SJCRH30 (cell line): ENCODE measurements at regions not wholly inside any gene's neighbourhood (a gene's known extent, or its start where the extent isn't known, plus 50 kb on each side); places are given as distances from the start of the nearest gene placed in this dataset.

ENCODE experiments used
- DNase-seq, 2 experiments: peaks; one replicate each; pipeline ENCODE4 v3.0.0-alpha.2; 2015 to 2020
- H3K27ac ChIP-seq: fragments of 250-450 bp; sonication (Bioruptor Pico); 2 replicates; pipeline ENCODE4 v1.5.1; 2020; ENCODE audit warnings: mild to moderate bottlenecking, moderate library complexity
- H3K27me3 ChIP-seq: fragments of 250-450 bp; sonication (Bioruptor Pico); 2 replicates; pipeline ENCODE4 v1.5.1; 2020; ENCODE audit warnings: mild to moderate bottlenecking, moderate library complexity
- H3K36me3 ChIP-seq: fragments of 250-450 bp; sonication (Bioruptor Pico); 2 replicates; pipeline ENCODE4 v1.5.1; 2020; ENCODE audit warnings: mild to moderate bottlenecking, moderate library complexity
- H3K4me1 ChIP-seq: fragments of 250-450 bp; sonication (Bioruptor Pico); 2 replicates; pipeline ENCODE4 v1.5.1; 2020; ENCODE audit warnings: mild to moderate bottlenecking, moderate library complexity
- H3K4me3 ChIP-seq: fragments of 250-450 bp; sonication (Bioruptor Pico); 2 replicates; pipeline ENCODE4 v1.5.1; 2020; ENCODE audit warnings: mild to moderate bottlenecking, moderate library complexity
- H3K9me3 ChIP-seq: fragments of 250-450 bp; sonication (Bioruptor Pico); replicated peaks from 2 replicates; pipeline ENCODE4 v1.5.1; 2020; ENCODE audit warnings: mild to moderate bottlenecking, moderate library complexity

- Histone ChIP-seq H3K4me1 (peaks cover 5% of the 10 kb centered on the region; the same call in 1 of the 2 replicates), H3K36me3 (no peaks in the 10 kb centered on the region), H3K9me3 (no peaks in the 10 kb centered on the region), H3K4me3 (no peak overlapping the region), H3K27me3 (no peaks in the 10 kb centered on the region), H3K27ac (no peak overlapping the region)
- DNase-seq: peak in 1 of 2 experiments; percentile 12
Observed at GRCh38 chr5:98106116-98107031, 667.1 kb upstream of the RGMB start.

GRCh38 chr5:98108497-98108896 lies 665.0 kb upstream of the RGMB start:
- Histone ChIP-seq H3K9me3 (no peaks in the 10 kb centered on the region), H3K27me3 (no peaks in the 10 kb centered on the region), H3K4me3 (no peak overlapping the region), H3K27ac (no peak overlapping the region), H3K36me3 (no peaks in the 10 kb centered on the region), H3K4me1 (peaks cover 5% of the 10 kb centered on the region; the same call in 1 of the 2 replicates)
- DNase-seq: no peak

- DNase-seq: peak in 1 of 2 experiments; percentile 10
- no peaks in the 10 kb centered on the region for H3K27me3 ChIP-seq
Observed at GRCh38 chr5:98109561-98110006, 663.9 kb upstream of the RGMB start.

GRCh38 chr5:98110282-98110691 lies 663.2 kb upstream of the RGMB start:
- H3K4me1 ChIP-seq: peaks cover 5% of the 10 kb centered on the region; the same call in 1 of the 2 replicates
- H3K27me3 ChIP-seq: no peaks in the 10 kb centered on the region
- peak in 1 of 2 experiments; percentile 19 for DNase-seq
- no peak overlapping the region; the same call in 1 of the 2 replicates for H3K4me3 ChIP-seq
- H3K9me3 ChIP-seq: no peaks in the 10 kb centered on the region
- H3K27ac ChIP-seq: no peak overlapping the region
- no peaks in the 10 kb centered on the region for H3K36me3 ChIP-seq

More at GRCh38 chr5:98109561-98110006, 663.9 kb upstream of the RGMB start:
- H3K27ac ChIP-seq: no peak overlapping the region
- H3K4me1 ChIP-seq: peaks cover 5% of the 10 kb centered on the region; the same call in 1 of the 2 replicates
- H3K9me3 ChIP-seq: no peaks in the 10 kb centered on the region
- H3K4me3 ChIP-seq: no peak overlapping the region
- H3K36me3 ChIP-seq: no peaks in the 10 kb centered on the region

- peaks cover 5% of the 10 kb centered on the region; the same call in 1 of the 2 replicates for H3K4me1 ChIP-seq
- no peak overlapping the region; the same call in 1 of the 2 replicates for H3K4me3 ChIP-seq
- peak in 1 of 2 experiments; percentile 12 for DNase-seq
- no peaks in the 10 kb centered on the region for H3K27me3 ChIP-seq
- H3K36me3 ChIP-seq: no peaks in the 10 kb centered on the region
- H3K27ac ChIP-seq: no peak overlapping the region
- no peaks in the 10 kb centered on the region for H3K9me3 ChIP-seq
Observed at GRCh38 chr5:98110791-98111190, 662.7 kb upstream of the RGMB start.

GRCh38 chr5:98111686-98112085 lies 661.8 kb upstream of the RGMB start:
- H3K27me3 ChIP-seq: no peaks in the 10 kb centered on the region
- no peaks in the 10 kb centered on the region for H3K36me3 ChIP-seq
- no peak overlapping the region for H3K27ac ChIP-seq
- no peak for DNase-seq
- no peak overlapping the region for H3K4me3 ChIP-seq
- peaks cover 5% of the 10 kb centered on the region; the same call in 1 of the 2 replicates for H3K4me1 ChIP-seq
- H3K9me3 ChIP-seq: no peaks in the 10 kb centered on the region

- no peak overlapping the region for H3K4me3 ChIP-seq
- no peaks in the 10 kb centered on the region for H3K4me1 ChIP-seq
- H3K27ac ChIP-seq: no peak overlapping the region
- DNase-seq: no peak
- H3K27me3 ChIP-seq: no peaks in the 10 kb centered on the region
- H3K9me3 ChIP-seq: no peaks in the 10 kb centered on the region
- no peaks in the 10 kb centered on the region for H3K36me3 ChIP-seq
Observed at GRCh38 chr5:98121036-98121936, 652.2 kb upstream of the RGMB start.

- Histone ChIP-seq H3K27me3 (no peaks in the 10 kb centered on the region), H3K9me3 (no peaks in the 10 kb centered on the region), H3K27ac (no peak overlapping the region), H3K4me1 (peaks cover 4% of the 10 kb centered on the region; the same call in 1 of the 2 replicates), H3K4me3 (no peak overlapping the region), H3K36me3 (no peaks in the 10 kb centered on the region)
- no peak for DNase-seq
Observed at GRCh38 chr5:98128271-98128670, 645.2 kb upstream of the RGMB start.

- H3K27ac ChIP-seq: no peak overlapping the region
- no peaks in the 10 kb centered on the region for H3K9me3 ChIP-seq
- H3K4me3 ChIP-seq: no peak overlapping the region
- no peaks in the 10 kb centered on the region for H3K36me3 ChIP-seq
- H3K27me3 ChIP-seq: no peaks in the 10 kb centered on the region
- DNase-seq: no peak
- peaks cover 4% of the 10 kb centered on the region; the same call in 1 of the 2 replicates for H3K4me1 ChIP-seq
Observed at GRCh38 chr5:98128846-98129245, 644.6 kb upstream of the RGMB start.

- no peak overlapping the region for H3K4me3 ChIP-seq
- DNase-seq: no peak
- H3K4me1 ChIP-seq: peaks cover 4% of the 10 kb centered on the region; the same call in 1 of the 2 replicates
- H3K27ac ChIP-seq: no peak overlapping the region
- no peaks in the 10 kb centered on the region for H3K36me3 ChIP-seq
- H3K27me3 ChIP-seq: no peaks in the 10 kb centered on the region
- H3K9me3 ChIP-seq: no peaks in the 10 kb centered on the region
Observed at GRCh38 chr5:98130261-98131035, 643.0 kb upstream of the RGMB start.

GRCh38 chr5:98144116-98144515 lies 629.3 kb upstream of the RGMB start:
- Histone ChIP-seq H3K27me3 (no peaks in the 10 kb centered on the region), H3K36me3 (no peaks in the 10 kb centered on the region), H3K9me3 (no peaks in the 10 kb centered on the region), H3K27ac (no peak overlapping the region), H3K4me1 (no peaks in the 10 kb centered on the region), H3K4me3 (no peak overlapping the region)
- no peak for DNase-seq

GRCh38 chr5:98144710-98145109 lies 628.8 kb upstream of the RGMB start:
- DNase-seq: no peak
- Histone ChIP-seq H3K9me3 (no peaks in the 10 kb centered on the region), H3K4me3 (no peak overlapping the region), H3K27ac (no peak overlapping the region), H3K27me3 (no peaks in the 10 kb centered on the region), H3K4me1 (no peaks in the 10 kb centered on the region), H3K36me3 (no peaks in the 10 kb centered on the region)

- H3K27me3 ChIP-seq: no peaks in the 10 kb centered on the region
- H3K4me1 ChIP-seq: no peaks in the 10 kb centered on the region
- no peak overlapping the region for H3K4me3 ChIP-seq
- H3K9me3 ChIP-seq: no peaks in the 10 kb centered on the region
- no peak overlapping the region for H3K27ac ChIP-seq
- DNase-seq: no peak
- no peaks in the 10 kb centered on the region for H3K36me3 ChIP-seq
Observed at GRCh38 chr5:98157368-98157767, 616.1 kb upstream of the RGMB start.

- Histone ChIP-seq H3K27ac (no peak overlapping the region), H3K4me1 (no peaks in the 10 kb centered on the region), H3K4me3 (no peak overlapping the region), H3K36me3 (no peaks in the 10 kb centered on the region), H3K27me3 (no peaks in the 10 kb centered on the region), H3K9me3 (no peaks in the 10 kb centered on the region)
- no peak for DNase-seq
Observed at GRCh38 chr5:98158440-98158839, 615.0 kb upstream of the RGMB start.
